GM12878 (cell line): ENCODE measurements at regions not wholly inside any gene's neighbourhood (a gene's known extent, or its start where the extent isn't known, plus 50 kb on each side); places are given as distances from the start of the nearest gene placed in this dataset.

Experiments
- ATAC-seq: fragments of 200-7000 bp; cut with Tn5 transposase; 3 replicates; pipeline ENCODE4 v1.9.1; 2020; ENCODE audit warnings: mild to moderate bottlenecking, moderate library complexity
- BruUV-seq: library from RNA; stranded (reverse); fragments of 400-500 nt; replicated peaks from 2 replicates; lab custom pipeline; 2021; lab: Mats Ljungman, UMichigan
- CTCF ChIA-PET: fragments of 300-600 bp; sonication (Branson Sonifier 250); formaldehyde crosslinking; extraction: SDS; loops from one replicate; lab custom pipeline; 2021; ENCODE audit warnings: inconsistent platforms; lab: Yijun Ruan, JAX
- POLR2A ChIA-PET: fragments of 350-600 bp; formaldehyde crosslinking; extraction: SDS; loops from one replicate; lab custom pipeline; 2021; ENCODE audit warnings: inconsistent platforms; lab: Charles Lee
- RAD21 ChIA-PET: fragments of 300-600 bp; sonication (Branson Sonifier 250); formaldehyde crosslinking; loops from one replicate; lab custom pipeline; 2023; ENCODE audit warnings: antibody characterized with exemption; ENCODE audit not compliant: unreplicated experiment; lab: Charles Lee
- SMC1A ChIA-PET: fragments of 300-600 bp; sonication (Branson Sonifier 250); formaldehyde crosslinking; loops from one replicate; lab custom pipeline; 2023; ENCODE audit not compliant: unreplicated experiment, uncharacterized antibody; lab: Charles Lee
- DNase-seq: peaks from one replicate; pipeline ENCODE4 v3.0.0-alpha.2; 2011; ENCODE audit warnings: low read depth, low spot score
- FAIRE-seq: peaks from 3 replicates; lab custom pipeline; 2011; peaks lifted over from hg19 to GRCh38; lab: Jason Lieb, UNC
- H2AFZ ChIP-seq: 2 replicates; pipeline ENCODE4 v1.6.0; 2011; ENCODE audit warnings: low read depth, low read length, control low read depth; ENCODE audit not compliant: control insufficient read depth
- H3K27ac ChIP-seq: 2 replicates; pipeline ENCODE4 v1.5.1; 2011; ENCODE audit warnings: control low read depth; ENCODE audit not compliant: control insufficient read depth, insufficient read depth
- H3K27me3 ChIP-seq, 2 experiments: replicated peaks in 1 of 2; 2 replicates each; pipeline versions ENCODE4 v1.6.0 to v1.6.1; 2011; ENCODE audit warnings: low read length in 1 of 2; ENCODE audit not compliant: control insufficient read depth in 2 of 2, insufficient read depth in 2 of 2
- H3K36me3 ChIP-seq, 2 experiments: 2 replicates each; pipeline ENCODE4 v1.5.1; 2011; ENCODE audit warnings: low read length in 1 of 2; ENCODE audit not compliant: control insufficient read depth in 2 of 2, insufficient read depth in 2 of 2
- H3K4me1 ChIP-seq: 2 replicates; pipeline ENCODE4 v1.6.1; 2011; ENCODE audit warnings: mild to moderate bottlenecking, low read length, moderate library complexity, mixed read lengths; ENCODE audit not compliant: control insufficient read depth, insufficient read depth
- H3K4me2 ChIP-seq: 2 replicates; pipeline ENCODE4 v1.6.0; 2011; ENCODE audit warnings: control low read depth; ENCODE audit not compliant: control insufficient read depth, insufficient read depth
- H3K4me3 ChIP-seq: fragments of 200-600 bp; sonication (generic); 2 replicates; pipeline ENCODE4 v1.5.1; 2016
- H3K79me2 ChIP-seq: 2 replicates; pipeline ENCODE4 v1.6.0; 2011; ENCODE audit warnings: low read length; ENCODE audit not compliant: control insufficient read depth, insufficient read depth
- H3K9ac ChIP-seq: 2 replicates; pipeline ENCODE4 v1.8.0; 2011; ENCODE audit warnings: low read length, control low read depth, mixed read lengths; ENCODE audit not compliant: control insufficient read depth, insufficient read depth
- H3K9me3 ChIP-seq: replicated peaks from 3 replicates; pipeline ENCODE4 v1.5.1; 2011; ENCODE audit warnings: mild to moderate bottlenecking, low read length; ENCODE audit not compliant: control insufficient read depth, insufficient read depth
- H4K20me1 ChIP-seq: 2 replicates; pipeline ENCODE4 v1.6.0; 2011; ENCODE audit not compliant: control insufficient read depth, insufficient read depth
- CHD2 ChIP-seq: IDR thresholded peaks from 2 replicates; pipeline ENCODE4 v1.6.1; 2011; ENCODE audit warnings: low read depth, low read length, improper control_type of control experiment, borderline replicate concordance
- E2F4 ChIP-seq: IDR thresholded peaks from 2 replicates; pipeline ENCODE4 v1.6.1; 2012; ENCODE audit warnings: low read depth, low read length, improper control_type of control experiment
- EP300 ChIP-seq, 2 experiments: fragments of 150-350 bp in 1 of 2; IDR thresholded peaks; 2 replicates each; pipeline ENCODE4 v1.6.1; 2011 to 2012; ENCODE audit warnings: low read depth in 2 of 2, low read length in 2 of 2, borderline replicate concordance in 1 of 2, improper control_type of control experiment in 1 of 2, inconsistent platforms in 1 of 2; ENCODE audit not compliant: control insufficient read depth in 1 of 2
- FOXM1 ChIP-seq: IDR thresholded peaks from 2 replicates; pipeline ENCODE4 v1.6.1; 2012; ENCODE audit warnings: low read depth, mild to moderate bottlenecking, inconsistent platforms, low read length, moderate library complexity
- HCFC1 ChIP-seq: fragments of 150-350 bp; IDR thresholded peaks from 2 replicates; pipeline ENCODE4 v1.6.1; 2014; ENCODE audit warnings: low read length
- HDAC2 ChIP-seq: fragments of 200-600 bp; sonication (generic); IDR thresholded peaks from 2 replicates; pipeline ENCODE4 v1.6.1; 2017
- IRF5 ChIP-seq: fragments of 450-650 bp; IDR thresholded peaks from 2 replicates; pipeline ENCODE4 v1.6.1; 2017; ENCODE audit warnings: borderline replicate concordance
- KAT2A ChIP-seq: conservative IDR thresholded peaks from 2 replicates; pipeline ENCODE4 v1.6.1; 2011; ENCODE audit warnings: low read depth, low read length; ENCODE audit not compliant: control insufficient read depth
- MYB ChIP-seq: fragments of 150-350 bp; IDR thresholded peaks from 2 replicates; pipeline ENCODE4 v1.6.1; 2014; ENCODE audit warnings: mild to moderate bottlenecking, low read depth, low read length, borderline replicate concordance
- MYC ChIP-seq: IDR thresholded peaks from 2 replicates; pipeline ENCODE4 v1.6.1; 2011; ENCODE audit warnings: mild to moderate bottlenecking, low read length, moderate library complexity, inconsistent platforms; ENCODE audit not compliant: insufficient read depth, insufficient replicate concordance, insufficient read length, severe bottlenecking
- NFYA ChIP-seq: IDR thresholded peaks from 2 replicates; pipeline ENCODE4 v1.6.1; 2011; ENCODE audit warnings: low read depth, mild to moderate bottlenecking, low read length, improper control_type of control experiment, borderline replicate concordance
- NR2C1 ChIP-seq: fragments of 450-650 bp; IDR thresholded peaks from 2 replicates; pipeline ENCODE4 v1.6.1; 2017; ENCODE audit warnings: antibody characterized with exemption, mild to moderate bottlenecking, moderate library complexity
- SKIL ChIP-seq: fragments of 450-650 bp; IDR thresholded peaks from 2 replicates; pipeline ENCODE4 v1.6.1; 2017; ENCODE audit warnings: mild to moderate bottlenecking, low read depth, inconsistent platforms; ENCODE audit not compliant: poor library complexity, severe bottlenecking
- SMAD5 ChIP-seq: IDR thresholded peaks from 2 replicates; pipeline ENCODE4 v1.6.1; 2016; ENCODE audit warnings: antibody characterized with exemption, low read depth
- STAT3 ChIP-seq: IDR thresholded peaks from 2 replicates; pipeline ENCODE4 v1.6.1; 2011; ENCODE audit warnings: low read depth, low read length, improper control_type of control experiment
- WGBS: methylation state at CpG from one replicate; pipeline ENCODE4 v1.1.6; 2016; ENCODE audit warnings: low lambda C conversion rate; ENCODE audit not compliant: insufficient replicate concordance, insufficient coverage; ENCODE audit errors: missing lambda C conversion rate; 5-methylcytosine and 5-hydroxymethylcytosine counted together
- in situ Hi-C: fragments of 300-500 bp; cut with MboI; formaldehyde crosslinking; loops from 9 replicates; pipeline ENCODE4 v1.14.3; 2018; ENCODE audit warnings: mixed read lengths
- intact Hi-C: fragments of 100-400 bp; cut with micrococcal nuclease; formaldehyde crosslinking; loops from one replicate; pipeline ENCODE4 v1.14.2; 2022; ENCODE audit not compliant: unreplicated experiment

- FAIRE-seq (no peak), ATAC-seq (no peak), DNase-seq (no peak)
- intact Hi-C loops = no loop called here
- H3K79me2 ChIP-seq = no peaks in the 10 kb centered on the region
- ChIA-PET RAD21 (no interaction called here), SMC1A (no interaction called here), POLR2A (no interaction called here), CTCF (no interaction called here)
- no peak overlapping the region for H3K9ac ChIP-seq
- no peaks in the 10 kb centered on the region for H3K27me3 ChIP-seq
- no peak for TF ChIP-seq NR2C1
- TF ChIP-seq SMAD5 = no peak
- TF ChIP-seq NFYA = no peak
- no peak for TF ChIP-seq EP300 (IDR thresholded peaks at IDR 0.05; ENCODE audit: borderline replicate concordance in 1 of 2, control insufficient read depth in 1 of 2, low read depth in 2 of 2, low read length in 2 of 2)
- TF ChIP-seq SKIL = no peak
- in situ Hi-C loops = no loop called here
- H3K4me2 ChIP-seq = no peak overlapping the region
- H3K9me3 ChIP-seq = no peaks in the 10 kb centered on the region
- H3K27ac ChIP-seq = no peak overlapping the region
- BruUV-seq = no TSS peak
- no peaks in the 10 kb centered on the region for H3K4me1 ChIP-seq
- no peak overlapping the region for H3K4me3 ChIP-seq
- H3K36me3 ChIP-seq = no peaks in the 10 kb centered on the region
- H2AFZ ChIP-seq = no peak overlapping the region
- WGBS = 0% methylated on average over 2 of the region's 2 CpGs
- H4K20me1 ChIP-seq = no peaks in the 10 kb centered on the region
These were observed 692.5 kb downstream of the CENPC start for GRCh38 chr4:66852843-66853242.

- CTCF ChIA-PET = no interaction called here
- WGBS = 4% methylated on average over 1 of the region's 1 CpG
- TF ChIP-seq KAT2A = no peak
- no peak for TF ChIP-seq STAT3
- no peak for TF ChIP-seq HCFC1
- TF ChIP-seq MYC = no peak
- TF ChIP-seq E2F4 = no peak
- TF ChIP-seq FOXM1 = no peak
- no peak for TF ChIP-seq HDAC2
- TF ChIP-seq CHD2 = no peak
- TF ChIP-seq IRF5 = no peak
- no peak for TF ChIP-seq MYB
These were observed 695.7 kb downstream of the CENPC start for GRCh38 chr4:66849596-66849995.

More at GRCh38 chr4:66849596-66849995, 695.7 kb downstream of the CENPC start:
- no peaks in the 10 kb centered on the region for H3K36me3 ChIP-seq
- POLR2A ChIA-PET = no interaction called here
- H3K4me2 ChIP-seq = no peak overlapping the region
- no peaks in the 10 kb centered on the region for H3K79me2 ChIP-seq
- H3K4me3 ChIP-seq = no peak overlapping the region
- intact Hi-C loops = no loop called here
- no peaks in the 10 kb centered on the region for H3K4me1 ChIP-seq
- SMC1A ChIA-PET = no interaction called here
- in situ Hi-C loops = no loop called here
- H3K9me3 ChIP-seq = no peaks in the 10 kb centered on the region
- no peak overlapping the region for H3K9ac ChIP-seq
- no peaks in the 10 kb centered on the region for H4K20me1 ChIP-seq
- no peak overlapping the region for H3K27ac ChIP-seq
- DNase-seq (no peak), FAIRE-seq (no peak), ATAC-seq (no peak)
- BruUV-seq = no TSS peak
- RAD21 ChIA-PET = no interaction called here
- no peak overlapping the region for H2AFZ ChIP-seq
- H3K27me3 ChIP-seq = no peaks in the 10 kb centered on the region
